ENCODE measurements at regions not wholly inside any gene's neighbourhood (a gene's known extent, or its start where the extent isn't known, plus 50 kb on each side); places are given as distances from the start of the nearest gene placed in this dataset.

DNA sequence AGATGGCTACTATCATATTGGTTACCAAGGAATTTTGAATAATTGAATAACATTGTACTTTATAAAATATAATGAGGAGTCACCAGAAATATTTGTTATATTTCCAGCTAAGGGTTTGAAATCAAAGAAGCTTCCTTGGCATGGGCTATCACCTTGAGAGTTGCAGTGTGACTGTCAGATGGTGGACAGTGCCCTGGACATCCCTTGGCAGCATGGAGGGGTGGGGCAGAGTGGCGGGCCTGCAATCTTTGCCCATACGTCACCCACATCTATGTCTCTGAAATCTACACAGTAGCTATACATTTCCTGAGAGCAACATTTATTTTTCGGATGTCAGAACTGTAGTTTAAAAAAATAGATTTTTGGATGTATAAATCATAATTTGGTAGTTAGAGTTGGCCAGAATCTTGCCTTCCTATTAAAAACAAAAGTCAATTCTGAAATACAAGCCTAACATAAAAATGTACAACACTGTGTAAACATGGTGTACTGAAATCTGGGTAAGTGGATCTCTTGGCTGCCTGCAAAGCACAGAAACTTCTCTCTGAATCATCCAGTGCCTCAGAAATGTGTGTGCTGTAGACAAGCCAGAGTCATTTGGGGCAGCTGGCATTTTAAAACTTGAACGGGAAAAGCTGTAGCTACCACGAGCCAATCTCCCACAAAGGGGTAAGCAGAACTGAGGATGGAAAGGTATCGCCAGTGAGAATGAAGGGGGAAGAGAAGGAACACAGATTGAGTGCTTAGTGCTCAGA, 124.2 kb upstream of the ARHGAP28 start:
- DNase-seq (ENCODE audit: extremely low spot score): no peak
- TF ChIP-seq, protein P1, sequence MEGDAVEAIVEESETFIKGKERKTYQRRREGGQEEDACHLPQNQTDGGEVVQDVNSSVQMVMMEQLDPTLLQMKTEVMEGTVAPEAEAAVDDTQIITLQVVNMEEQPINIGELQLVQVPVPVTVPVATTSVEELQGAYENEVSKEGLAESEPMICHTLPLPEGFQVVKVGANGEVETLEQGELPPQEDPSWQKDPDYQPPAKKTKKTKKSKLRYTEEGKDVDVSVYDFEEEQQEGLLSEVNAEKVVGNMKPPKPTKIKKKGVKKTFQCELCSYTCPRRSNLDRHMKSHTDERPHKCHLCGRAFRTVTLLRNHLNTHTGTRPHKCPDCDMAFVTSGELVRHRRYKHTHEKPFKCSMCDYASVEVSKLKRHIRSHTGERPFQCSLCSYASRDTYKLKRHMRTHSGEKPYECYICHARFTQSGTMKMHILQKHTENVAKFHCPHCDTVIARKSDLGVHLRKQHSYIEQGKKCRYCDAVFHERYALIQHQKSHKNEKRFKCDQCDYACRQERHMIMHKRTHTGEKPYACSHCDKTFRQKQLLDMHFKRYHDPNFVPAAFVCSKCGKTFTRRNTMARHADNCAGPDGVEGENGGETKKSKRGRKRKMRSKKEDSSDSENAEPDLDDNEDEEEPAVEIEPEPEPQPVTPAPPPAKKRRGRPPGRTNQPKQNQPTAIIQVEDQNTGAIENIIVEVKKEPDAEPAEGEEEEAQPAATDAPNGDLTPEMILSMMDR (IDR thresholded peaks at IDR 0.05; ENCODE audit: control extremely low read depth, extremely low read depth, low read depth, missing control alignments): no peak
- CTCF ChIA-PET: interaction anchor here (1.2 kb wide), 1 partner anchor 8 kb away, joined by 6 read pairs; no protein-coding TSS in a partner anchor
- POLR2A ChIA-PET: no interaction called here

DNA sequence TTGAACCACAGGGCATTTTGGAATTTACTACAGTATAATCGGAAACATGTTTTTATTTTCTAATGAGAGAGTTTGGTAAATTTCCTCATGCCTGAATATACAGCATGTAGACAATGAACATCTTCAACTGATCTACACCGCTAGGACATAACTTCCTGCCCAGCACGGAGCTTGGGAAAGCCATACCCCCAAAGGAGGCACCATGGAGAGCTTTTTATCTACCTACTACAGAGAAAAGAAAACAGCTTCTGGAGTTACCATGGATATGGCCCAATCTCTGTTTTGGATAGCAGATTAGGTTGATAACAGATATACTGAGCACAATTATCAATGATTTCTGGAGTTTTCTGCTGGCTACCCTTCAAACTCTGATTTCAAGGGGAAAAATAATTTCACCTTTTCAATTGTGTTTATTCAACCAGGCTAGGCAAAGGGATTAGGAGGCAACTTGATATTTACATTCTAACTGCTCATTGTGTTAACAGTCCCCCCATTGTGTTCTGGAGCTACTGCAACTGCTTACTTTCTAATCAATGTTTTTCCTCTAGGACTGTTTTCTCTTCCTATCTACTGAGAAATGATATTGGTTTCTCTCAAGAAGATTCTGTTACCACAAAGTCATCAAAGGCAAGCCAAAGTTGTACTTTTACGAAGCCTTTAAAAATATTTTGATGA, 123.0 kb upstream of the ARHGAP28 start:
- TF ChIP-seq, protein P1 (IDR thresholded peaks at IDR 0.05; ENCODE audit: control extremely low read depth, extremely low read depth, low read depth, missing control alignments): no peak
- no peak for DNase-seq (ENCODE audit: extremely low spot score)
- ChIA-PET CTCF (no interaction called here), POLR2A (no interaction called here)

DNA sequence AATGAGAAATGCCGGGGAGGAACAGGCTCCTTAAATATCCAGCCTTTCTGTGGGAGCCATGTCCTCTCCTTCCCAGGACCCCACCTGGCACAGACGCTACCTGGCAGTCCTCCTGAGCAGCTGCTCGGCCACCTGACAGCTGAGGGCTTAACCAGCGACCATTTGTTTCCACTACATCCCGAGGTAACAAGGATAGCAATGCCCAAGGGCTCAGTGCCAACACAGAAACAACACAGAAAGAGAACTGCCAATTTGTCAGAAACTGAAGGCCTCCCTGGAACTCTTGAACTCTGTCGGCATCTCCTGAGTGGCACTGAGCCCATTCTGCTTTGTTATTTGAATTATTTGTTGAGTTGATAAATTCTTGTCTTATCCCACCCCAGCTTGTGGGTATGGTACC, 122.2 kb upstream of the ARHGAP28 start:
- TF ChIP-seq, protein P1 (IDR thresholded peaks at IDR 0.05; ENCODE audit: control extremely low read depth, extremely low read depth, low read depth, missing control alignments): no peak
- DNase-seq (ENCODE audit: extremely low spot score): no peak
- CTCF ChIA-PET: no interaction called here
- POLR2A ChIA-PET: no interaction called here

DNA sequence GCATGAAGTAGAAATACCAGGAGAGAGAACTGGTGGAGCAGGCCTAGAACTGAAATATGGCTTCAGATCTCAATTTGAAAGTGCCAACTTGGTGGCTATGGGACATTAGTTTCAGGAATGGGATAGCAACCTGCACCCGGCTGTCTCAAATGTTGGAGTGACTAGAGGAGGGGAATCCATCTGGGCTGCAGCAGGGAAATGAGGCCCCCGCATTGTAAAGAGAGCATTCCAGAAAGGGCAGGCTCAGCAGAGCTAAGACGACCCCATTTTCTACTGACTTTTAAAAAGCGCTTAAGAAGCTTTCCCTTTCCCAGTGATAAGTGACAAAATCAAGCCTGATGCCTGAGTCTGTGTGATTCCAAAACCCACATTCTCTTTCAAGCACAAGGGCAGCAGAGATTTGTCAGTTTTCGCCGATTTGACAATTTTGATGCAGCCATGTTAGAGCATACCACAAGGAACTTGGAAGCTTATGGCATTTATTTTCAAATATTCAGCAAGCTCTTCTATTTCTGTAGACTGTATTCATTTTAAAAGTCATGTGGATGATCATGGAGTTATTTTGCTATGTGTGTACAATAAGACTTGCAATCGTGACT, 119.8 kb upstream of the ARHGAP28 start:
- DNase-seq (ENCODE audit: extremely low spot score): no peak
- POLR2A ChIA-PET: no interaction called here
- CTCF ChIA-PET: interaction anchor here (0.7 to 1.5 kb wide), 2 partner anchors 12 to 21 kb away, joined by 3 read pairs; no protein-coding TSS in a partner anchor
- TF ChIP-seq, protein P1 (IDR thresholded peaks at IDR 0.05; ENCODE audit: control extremely low read depth, extremely low read depth, low read depth, missing control alignments): no peak

DNA sequence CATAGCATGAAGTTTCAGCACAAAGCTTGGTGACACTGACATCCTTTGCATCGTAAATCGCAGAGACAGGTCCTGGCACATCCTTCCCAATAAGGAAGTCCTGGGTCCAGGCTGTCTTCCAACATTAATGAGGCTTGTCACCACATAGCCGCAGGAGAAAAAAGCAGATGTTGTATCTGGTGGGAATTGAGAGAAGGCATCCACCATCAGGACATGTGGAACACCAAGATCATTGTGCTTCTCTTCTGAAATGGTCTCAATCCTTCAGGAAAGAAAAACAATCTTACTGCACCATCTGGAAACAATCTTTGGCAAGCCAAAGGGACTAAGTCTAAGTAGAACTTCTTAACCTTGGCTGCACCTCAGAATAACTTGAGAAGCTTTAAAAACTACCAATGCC, 119.0 kb upstream of the ARHGAP28 start:
- POLR2A ChIA-PET: no interaction called here
- no peak for DNase-seq (ENCODE audit: extremely low spot score)
- CTCF ChIA-PET: interaction anchor here (1.5 kb wide), 1 partner anchor 20 kb away, joined by 3 read pairs; no protein-coding TSS in a partner anchor
- TF ChIP-seq, protein P1 (IDR thresholded peaks at IDR 0.05; ENCODE audit: control extremely low read depth, extremely low read depth, low read depth, missing control alignments): no peak

DNA sequence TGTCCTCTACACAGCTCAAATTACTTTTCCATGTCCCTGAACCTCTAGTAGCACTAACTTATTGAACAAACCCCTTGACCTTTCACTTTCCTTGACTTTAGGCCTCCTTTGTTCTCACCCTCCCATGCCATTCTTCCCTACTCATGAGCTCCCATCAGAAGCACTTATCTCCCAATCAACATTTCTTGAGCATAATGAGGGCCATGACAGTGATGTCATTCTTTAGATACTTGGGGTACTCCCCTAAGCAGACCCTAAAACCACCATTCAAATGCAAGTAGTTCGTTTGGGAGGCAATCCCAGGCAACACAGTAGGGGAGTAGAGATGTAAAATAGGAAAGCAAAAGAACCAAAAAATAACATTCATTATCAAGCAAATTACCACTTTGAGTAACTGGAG, 115.9 kb upstream of the ARHGAP28 start:
- no peak for DNase-seq (ENCODE audit: extremely low spot score)
- ChIA-PET CTCF (interaction anchor here (1.1 to 2.3 kb wide), 3 partner anchors 8 to 35 kb away, joined by 3 to 6 read pairs (median 4); no protein-coding TSS in a partner anchor), POLR2A (no interaction called here)
- TF ChIP-seq, protein P1 (IDR thresholded peaks at IDR 0.05; ENCODE audit: control extremely low read depth, extremely low read depth, low read depth, missing control alignments): no peak
